ENCODE measurements at regions not wholly inside any gene's neighbourhood (a gene's known extent, or its start where the extent isn't known, plus 50 kb on each side); places are given as distances from the start of the nearest gene placed in this dataset.

GRCh38 chr5:112472614-112473013 is 53.5 kb upstream of the EPB41L4A start:
- Mint-ChIP-seq H3K4me3 (no peak overlapping the region), H3K9me3 (no peaks in the 10 kb centered on the region), H3K4me1 (peaks cover 13% of the 10 kb centered on the region), H3K36me3 (ENCODE audit: low read depth) (no peaks in the 10 kb centered on the region), H3K27ac (ENCODE audit: unreplicated experiment) (no peak overlapping the region), H3K27me3 (ENCODE audit: low read depth) (no peaks in the 10 kb centered on the region)
- DNase-seq (ENCODE audit: low read depth, low spot score): no peak
- no peak for TF ChIP-seq CTCF (conservative IDR thresholded peaks at IDR 0.05)

GRCh38 chr5:112473989-112474388 is 54.9 kb upstream of the EPB41L4A start:
- Mint-ChIP-seq H3K27ac (ENCODE audit: unreplicated experiment) (no peak overlapping the region), H3K36me3 (ENCODE audit: low read depth) (no peaks in the 10 kb centered on the region), H3K9me3 (no peaks in the 10 kb centered on the region), H3K27me3 (ENCODE audit: low read depth) (no peaks in the 10 kb centered on the region), H3K4me3 (no peak overlapping the region), H3K4me1 (peaks cover 24% of the 10 kb centered on the region)
- no peak for DNase-seq (ENCODE audit: low read depth, low spot score)
- no peak for TF ChIP-seq CTCF (conservative IDR thresholded peaks at IDR 0.05)

- H3K4me1 Mint-ChIP-seq: peaks cover 24% of the 10 kb centered on the region
Measured at GRCh38 chr5:112475747-112476365, 56.8 kb upstream of the EPB41L4A start.

GRCh38 chr5:112479418-112479817 is 60.3 kb upstream of the EPB41L4A start:
- Mint-ChIP-seq H3K4me3 (no peak overlapping the region), H3K9me3 (peaks cover 10% of the 10 kb centered on the region), H3K36me3 (ENCODE audit: low read depth) (no peaks in the 10 kb centered on the region), H3K27me3 (ENCODE audit: low read depth) (no peaks in the 10 kb centered on the region), H3K4me1 (peaks cover 25% of the 10 kb centered on the region), H3K27ac (ENCODE audit: unreplicated experiment) (no peak overlapping the region)
- no peak for TF ChIP-seq CTCF (conservative IDR thresholded peaks at IDR 0.05)
- DNase-seq (ENCODE audit: low read depth, low spot score): no peak

More at GRCh38 chr5:112475747-112476365, 56.8 kb upstream of the EPB41L4A start:
- peak overlapping the region; percentile 14 for H3K4me3 Mint-ChIP-seq
- TF ChIP-seq CTCF (conservative IDR thresholded peaks at IDR 0.05): no peak
- no peak for DNase-seq (ENCODE audit: low read depth, low spot score)
- H3K36me3 Mint-ChIP-seq (ENCODE audit: low read depth): no peaks in the 10 kb centered on the region
- peak overlapping the region; percentile 88 for H3K27ac Mint-ChIP-seq (ENCODE audit: unreplicated experiment)
- H3K9me3 Mint-ChIP-seq: no peaks in the 10 kb centered on the region
- H3K27me3 Mint-ChIP-seq (ENCODE audit: low read depth): no peaks in the 10 kb centered on the region

- Mint-ChIP-seq H3K27ac (ENCODE audit: unreplicated experiment) (no peak overlapping the region), H3K36me3 (ENCODE audit: low read depth) (no peaks in the 10 kb centered on the region), H3K4me1 (peaks cover 25% of the 10 kb centered on the region), H3K4me3 (no peak overlapping the region), H3K27me3 (ENCODE audit: low read depth) (no peaks in the 10 kb centered on the region), H3K9me3 (peaks cover 12% of the 10 kb centered on the region)
- no peak for TF ChIP-seq CTCF (conservative IDR thresholded peaks at IDR 0.05)
- no peak for DNase-seq (ENCODE audit: low read depth, low spot score)
Measured at GRCh38 chr5:112480501-112480900, 61.4 kb upstream of the EPB41L4A start.

Data from neural crest cell (in vitro differentiated cells).